ENCODE measurements at regions not wholly inside any gene's neighbourhood (a gene's known extent, or its start where the extent isn't known, plus 50 kb on each side); places are given as distances from the start of the nearest gene placed in this dataset.

DNA sequence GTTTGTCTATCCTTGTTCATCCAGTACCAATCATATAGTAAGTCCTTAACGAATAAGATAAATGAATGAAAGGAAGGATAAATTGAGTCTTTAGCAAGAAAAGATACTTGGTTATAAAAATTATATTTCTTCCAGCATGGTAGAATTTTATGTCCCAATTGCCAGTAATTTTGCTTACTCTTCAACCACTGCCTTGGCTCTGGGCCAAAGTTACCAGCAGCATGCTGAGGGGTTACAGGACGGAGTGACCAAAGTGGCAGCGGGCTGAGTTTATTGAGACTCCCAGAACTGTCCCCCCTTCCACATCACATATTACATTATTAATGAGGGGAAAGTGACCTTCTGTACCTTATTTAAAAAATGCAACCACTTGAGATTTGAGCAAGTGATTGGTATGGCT, 121.7 kb downstream of the RASGEF1B start:
- H3K4me3 ChIP-seq (ENCODE audit: insufficient read depth, low read depth, low read length): no peak overlapping the region
- DNase-seq: no peak
- no peak overlapping the region for H3K4ac ChIP-seq (ENCODE audit: low read depth, low read length)
- H3K9me1 ChIP-seq (ENCODE audit: insufficient read depth, low read length): peaks cover 5% of the 10 kb centered on the region
- H3K27me3 ChIP-seq (ENCODE audit: control insufficient read depth, insufficient read depth, low read length): no peaks in the 10 kb centered on the region
- no peak overlapping the region for H2BK5ac ChIP-seq (ENCODE audit: low read depth, low read length, poor library complexity, severe bottlenecking)
- no peak overlapping the region for H3K56ac ChIP-seq (ENCODE audit: extremely low read depth, insufficient read depth, low read length)
- ChIA-PET CTCF (interaction anchor here (1.2 kb wide), 1 partner anchor 271 kb away, joined by 3 read pairs; no protein-coding TSS in a partner anchor), POLR2A (ENCODE audit: unreplicated experiment) (no interaction called here)
- no peak overlapping the region for H2AK5ac ChIP-seq (ENCODE audit: low read depth, low read length)
- no peak overlapping the region for H2BK20ac ChIP-seq (ENCODE audit: low read depth, low read length)
- dilution Hi-C loops (cut with HindIII; ENCODE audit: low sequenced_read_pairs, unreplicated experiment) (no loop called here), intact Hi-C loops (cut with micrococcal nuclease) (no loop called here), in situ Hi-C loops (cut with MboI; ENCODE audit: low sequenced_read_pairs) (loop anchor here (5.0 to 10.0 kb wide), 2 partner anchors 283 to 975 kb away; no protein-coding TSS in a partner anchor)
- H3K36me3 ChIP-seq (ENCODE audit: control insufficient read depth, insufficient read depth, low read length): no peaks in the 10 kb centered on the region
- H2BK120ac ChIP-seq (ENCODE audit: low read depth, low read length): no peak overlapping the region
- ATAC-seq (ENCODE audit: low read depth): no peak
- no CpG with 5 or more reads among the region's 3 CpGs for WGBS, 2 experiments (ENCODE audit: extremely low coverage in 2 of 2, insufficient read length in 1 of 2)
- no peak overlapping the region for H4K8ac ChIP-seq (ENCODE audit: low read depth in 2 of 2, low read length in 2 of 2)
- no peaks in the 10 kb centered on the region for H3K9me3 ChIP-seq (ENCODE audit: control insufficient read depth, insufficient read depth, low read length)
- BruUV-seq (replicated peaks): no TSS peak
- H4K5ac ChIP-seq (ENCODE audit: low read depth, low read length): no peak overlapping the region
- H3K14ac ChIP-seq (replicated peaks; ENCODE audit: low read depth, low read length): no peak overlapping the region
- H2AFZ ChIP-seq (replicated peaks; ENCODE audit: low read length, poor library complexity): no peak overlapping the region
- no peak overlapping the region for H3K9ac ChIP-seq (ENCODE audit: low read depth, low read length)
- no peak overlapping the region for H3K27ac ChIP-seq (ENCODE audit: insufficient read depth, low read length)
- TF ChIP-seq CTCF (conservative IDR thresholded peaks at IDR 0.05; ENCODE audit: low read depth, low read length) (no peak), MAFK (IDR thresholded peaks at IDR 0.05; ENCODE audit: low read depth, low read length) (no peak), RCOR1 (IDR thresholded peaks at IDR 0.05; ENCODE audit: insufficient replicate concordance, low read length) (no peak), CHD1 (IDR thresholded peaks at IDR 0.05; ENCODE audit: low read depth, low read length) (no peak), USF2 (IDR thresholded peaks at IDR 0.05; ENCODE audit: low read depth, low read length) (no peak), CEBPB (IDR thresholded peaks at IDR 0.05; ENCODE audit: low read depth, low read length) (no peak), SMC3 (IDR thresholded peaks at IDR 0.05; ENCODE audit: low read depth, low read length) (no peak), RAD21 (IDR thresholded peaks at IDR 0.05; ENCODE audit: low read length) (no peak), NFE2L2 (IDR thresholded peaks at IDR 0.05; ENCODE audit: low read depth, low read length) (no peak), RFX5 (IDR thresholded peaks at IDR 0.05; ENCODE audit: low read depth, low read length) (no peak), BHLHE40 (IDR thresholded peaks at IDR 0.05; ENCODE audit: low read depth, low read length) (no peak), MXI1 (IDR thresholded peaks at IDR 0.05; ENCODE audit: borderline replicate concordance, low read depth, low read length) (no peak), MAZ (IDR thresholded peaks at IDR 0.05; ENCODE audit: borderline replicate concordance, low read depth, low read length) (no peak), FOS (IDR thresholded peaks at IDR 0.05; ENCODE audit: low read depth, low read length) (no peak)
- TF ChIP-seq, protein P1, sequence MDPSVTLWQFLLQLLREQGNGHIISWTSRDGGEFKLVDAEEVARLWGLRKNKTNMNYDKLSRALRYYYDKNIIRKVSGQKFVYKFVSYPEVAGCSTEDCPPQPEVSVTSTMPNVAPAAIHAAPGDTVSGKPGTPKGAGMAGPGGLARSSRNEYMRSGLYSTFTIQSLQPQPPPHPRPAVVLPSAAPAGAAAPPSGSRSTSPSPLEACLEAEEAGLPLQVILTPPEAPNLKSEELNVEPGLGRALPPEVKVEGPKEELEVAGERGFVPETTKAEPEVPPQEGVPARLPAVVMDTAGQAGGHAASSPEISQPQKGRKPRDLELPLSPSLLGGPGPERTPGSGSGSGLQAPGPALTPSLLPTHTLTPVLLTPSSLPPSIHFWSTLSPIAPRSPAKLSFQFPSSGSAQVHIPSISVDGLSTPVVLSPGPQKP (IDR thresholded peaks at IDR 0.05; ENCODE audit: borderline replicate concordance, low read depth, low read length): no peak
- no peaks in the 10 kb centered on the region for H4K20me1 ChIP-seq (ENCODE audit: insufficient read depth, low read length)
- peaks cover 4% of the 10 kb centered on the region for H3K4me1 ChIP-seq (ENCODE audit: control insufficient read depth, insufficient read depth, low read length)
- no peak overlapping the region; the same call in 1 of the 2 replicates for H3K18ac ChIP-seq (ENCODE audit: low read depth, low read length)
- no peak overlapping the region for H3K23ac ChIP-seq (ENCODE audit: low read depth, low read length)
- H3K4me2 ChIP-seq (ENCODE audit: low read depth, low read length): no peak overlapping the region
- H2BK15ac ChIP-seq (ENCODE audit: low read depth, low read length): no peak overlapping the region
- H2AK9ac ChIP-seq (replicated peaks; ENCODE audit: low read depth, low read length, poor library complexity): no peak overlapping the region
- H3K79me1 ChIP-seq (ENCODE audit: low read depth in 1 of 2, low read length in 2 of 2): no peaks in the 10 kb centered on the region
- H4K91ac ChIP-seq (ENCODE audit: insufficient read depth, low read depth, low read length): no peak overlapping the region
